ENCODE measurements at regions not wholly inside any gene's neighbourhood (a gene's known extent, or its start where the extent isn't known, plus 50 kb on each side); places are given as distances from the start of the nearest gene placed in this dataset.

- Histone ChIP-seq H3K4me3 (ENCODE audit: control extremely low read depth in 1 of 5, extremely low read depth in 1 of 5, insufficient read depth in 1 of 5, low read depth in 2 of 5, low read length in 4 of 5) (no peak overlapping the region), H3K9me3 (ENCODE audit: control extremely low read depth in 1 of 3, control insufficient read depth in 2 of 3, insufficient read depth in 1 of 3, low read length in 2 of 3) (peaks cover 0 to 1% (median 0%) of the 10 kb centered on the region in 3 donors), H3K4me2 (replicated peaks; ENCODE audit: low read depth, low read length, poor library complexity, severe bottlenecking) (no peak overlapping the region), H3K79me2 (ENCODE audit: control insufficient read depth, insufficient read depth, low read length) (no peaks in the 10 kb centered on the region), H3K27me3 (replicated peaks in 1 of 4; ENCODE audit: control extremely low read depth in 1 of 4, control insufficient read depth in 3 of 4, insufficient read depth in 4 of 4, low read length in 3 of 4) (peaks cover 0 to 16% (median 2%) of the 10 kb centered on the region in 4 experiments), H3K36me3 (replicated peaks in 1 of 2; ENCODE audit: control extremely low read depth in 1 of 2, control insufficient read depth in 1 of 2, extremely low read depth in 1 of 2, insufficient read depth in 2 of 2, low read length in 1 of 2) (no peaks in the 10 kb centered on the region), H3K4me1 (ENCODE audit: control insufficient read depth in 2 of 2, insufficient read depth in 2 of 2, low read length in 2 of 2) (no peaks in the 10 kb centered on the region), H3K9ac (ENCODE audit: low read length) (no peak overlapping the region), H3K27ac (ENCODE audit: low read length in 2 of 2) (no peak overlapping the region), H4K20me1 (ENCODE audit: control insufficient read depth, insufficient read depth, low read length, poor library complexity, severe bottlenecking) (no peaks in the 10 kb centered on the region), H2AFZ (ENCODE audit: insufficient read depth, low read depth, low read length, poor library complexity, severe bottlenecking) (no peak overlapping the region)
- Mint-ChIP-seq H3K9me3 (ENCODE audit: insufficient read depth) (no peaks in the 10 kb centered on the region), H3K4me3 (no peak overlapping the region), H3K4me1 (no peaks in the 10 kb centered on the region), H3K27ac (no peak overlapping the region), H3K27me3 (peaks cover 33% of the 10 kb centered on the region)
- WGBS (ENCODE audit: insufficient coverage) = 96% methylated on average over 7 of the region's 7 CpGs
- intact Hi-C loops (cut with micrococcal nuclease) = no loop called here
- TF ChIP-seq EZH2 (IDR thresholded peaks at IDR 0.05; ENCODE audit: borderline replicate concordance, insufficient read depth, low read depth, low read length, poor library complexity, severe bottlenecking) (no peak), CTCF (IDR thresholded peaks at IDR 0.05) (no peak)
- ChIA-PET POLR2A (no interaction called here), CTCF (no interaction called here)
- DNase-seq (no peak), ATAC-seq (ENCODE audit: low read depth) (no peak)
Measured at GRCh38 chr4:42809419-42810084, 83.0 kb upstream of the GRXCR1 start.

DNA sequence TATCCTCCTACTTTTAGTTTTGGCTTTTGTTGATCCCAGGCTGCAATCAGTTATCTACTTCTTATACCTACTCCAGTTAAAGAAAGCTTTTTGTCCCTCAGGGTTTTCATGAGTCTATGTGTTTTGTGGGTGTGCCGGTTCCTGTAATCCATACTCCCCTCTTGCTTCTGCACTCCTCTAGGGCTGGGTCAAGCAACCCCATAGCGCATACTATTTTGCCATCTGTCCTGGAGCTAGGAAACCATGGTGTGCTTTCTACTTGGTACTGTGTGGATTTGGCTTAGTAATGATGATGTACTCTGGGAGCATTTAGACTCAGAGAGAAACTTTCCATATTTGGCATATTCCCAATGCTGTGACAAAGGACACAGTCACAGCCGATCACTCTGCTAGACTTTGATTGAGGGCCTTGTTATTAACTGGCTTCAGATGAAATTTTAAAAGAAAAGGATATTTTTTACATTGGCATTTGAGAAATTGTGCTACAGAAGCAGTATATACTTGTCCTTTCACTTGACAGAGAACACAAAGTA lies 86.1 kb upstream of the GRXCR1 start:
- no CpG with 5 or more reads among the region's 3 CpGs for WGBS (ENCODE audit: insufficient coverage)
- peaks cover 12% of the 10 kb centered on the region for H3K9me3 Mint-ChIP-seq (ENCODE audit: insufficient read depth)
- intact Hi-C loops (cut with micrococcal nuclease) = no loop called here
- Histone ChIP-seq H4K20me1 (ENCODE audit: control insufficient read depth, insufficient read depth, low read length, poor library complexity, severe bottlenecking) (no peaks in the 10 kb centered on the region), H3K27ac (ENCODE audit: low read length in 2 of 2) (no peak overlapping the region), H3K9ac (ENCODE audit: low read length) (no peak overlapping the region), H3K9me3 (ENCODE audit: control extremely low read depth in 1 of 3, control insufficient read depth in 2 of 3, insufficient read depth in 1 of 3, low read length in 2 of 3) (peaks cover 1 to 13% (median 9%) of the 10 kb centered on the region in 3 donors), H3K4me2 (replicated peaks; ENCODE audit: low read depth, low read length, poor library complexity, severe bottlenecking) (no peak overlapping the region), H3K27me3 (replicated peaks in 1 of 4; ENCODE audit: control extremely low read depth in 1 of 4, control insufficient read depth in 3 of 4, insufficient read depth in 4 of 4, low read length in 3 of 4) (peaks cover 0 to 15% (median 2%) of the 10 kb centered on the region in 4 experiments), H3K4me1 (ENCODE audit: control insufficient read depth in 2 of 2, insufficient read depth in 2 of 2, low read length in 2 of 2) (no peaks in the 10 kb centered on the region), H3K4me3 (ENCODE audit: control extremely low read depth in 1 of 5, extremely low read depth in 1 of 5, insufficient read depth in 1 of 5, low read depth in 2 of 5, low read length in 4 of 5) (no peak overlapping the region), H2AFZ (ENCODE audit: insufficient read depth, low read depth, low read length, poor library complexity, severe bottlenecking) (no peak overlapping the region), H3K79me2 (ENCODE audit: control insufficient read depth, insufficient read depth, low read length) (no peaks in the 10 kb centered on the region), H3K36me3 (replicated peaks in 1 of 2; ENCODE audit: control extremely low read depth in 1 of 2, control insufficient read depth in 1 of 2, extremely low read depth in 1 of 2, insufficient read depth in 2 of 2, low read length in 1 of 2) (no peaks in the 10 kb centered on the region)
- no peak overlapping the region for H3K27ac Mint-ChIP-seq
- POLR2A ChIA-PET = no interaction called here
- no peaks in the 10 kb centered on the region for H3K4me1 Mint-ChIP-seq
- CTCF ChIA-PET = no interaction called here
- no peak for TF ChIP-seq EZH2 (IDR thresholded peaks at IDR 0.05; ENCODE audit: borderline replicate concordance, insufficient read depth, low read depth, low read length, poor library complexity, severe bottlenecking)
- TF ChIP-seq CTCF (IDR thresholded peaks at IDR 0.05) = no peak
- DNase-seq = no peak
- no peak overlapping the region for H3K4me3 Mint-ChIP-seq
- no peak for ATAC-seq (ENCODE audit: low read depth)
- peaks cover 36% of the 10 kb centered on the region for H3K27me3 Mint-ChIP-seq

All from B cell (primary cell).